DMS 273 (cell line): ENCODE measurements at regions not wholly inside any gene's neighbourhood (a gene's known extent, or its start where the extent isn't known, plus 50 kb on each side); places are given as distances from the start of the nearest gene placed in this dataset.

Source experiments
- DNase-seq: peaks from one replicate; lab custom pipeline; 2025; ENCODE audit not compliant: unreplicated experiment; lab: John Stamatoyannopoulos, UW

DNA sequence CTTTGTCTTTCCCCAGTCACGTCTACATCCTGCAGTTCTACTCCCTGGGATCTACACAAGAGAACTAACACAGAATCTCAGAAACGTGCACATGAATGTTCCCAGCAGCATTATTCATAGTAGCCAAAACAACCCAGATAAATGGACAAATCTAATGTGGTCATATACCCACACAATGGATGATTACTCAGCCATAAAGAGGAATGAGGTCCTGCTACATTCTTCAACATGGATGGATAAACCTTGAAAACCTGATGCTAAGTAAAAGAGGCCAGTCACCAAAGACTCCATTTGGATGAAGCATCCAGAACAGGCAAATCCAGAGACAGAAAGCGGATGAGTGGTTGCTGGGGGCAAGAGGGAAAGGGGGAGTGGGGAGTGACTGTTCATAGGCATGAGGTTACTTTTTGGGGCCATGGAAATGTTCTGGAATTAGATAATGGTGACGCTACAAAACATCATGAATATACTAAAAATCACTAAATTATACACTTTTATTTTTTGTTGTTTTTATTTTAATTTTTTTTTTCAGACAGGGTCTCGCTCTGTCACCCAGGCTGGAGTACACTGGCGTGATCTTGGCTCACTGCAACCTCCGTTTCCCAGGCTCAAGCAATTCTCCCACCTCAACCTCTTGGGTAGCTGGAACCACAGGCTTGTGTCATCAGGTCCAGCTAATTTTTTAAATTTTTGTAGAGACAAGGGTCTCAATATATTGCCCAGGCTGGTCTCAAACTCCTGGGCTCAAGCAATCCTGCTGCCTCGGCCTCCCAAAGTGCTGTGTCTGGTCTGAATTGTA is 50.8 kb upstream of the DSN1 start:
- no peak for DNase-seq

DNA sequence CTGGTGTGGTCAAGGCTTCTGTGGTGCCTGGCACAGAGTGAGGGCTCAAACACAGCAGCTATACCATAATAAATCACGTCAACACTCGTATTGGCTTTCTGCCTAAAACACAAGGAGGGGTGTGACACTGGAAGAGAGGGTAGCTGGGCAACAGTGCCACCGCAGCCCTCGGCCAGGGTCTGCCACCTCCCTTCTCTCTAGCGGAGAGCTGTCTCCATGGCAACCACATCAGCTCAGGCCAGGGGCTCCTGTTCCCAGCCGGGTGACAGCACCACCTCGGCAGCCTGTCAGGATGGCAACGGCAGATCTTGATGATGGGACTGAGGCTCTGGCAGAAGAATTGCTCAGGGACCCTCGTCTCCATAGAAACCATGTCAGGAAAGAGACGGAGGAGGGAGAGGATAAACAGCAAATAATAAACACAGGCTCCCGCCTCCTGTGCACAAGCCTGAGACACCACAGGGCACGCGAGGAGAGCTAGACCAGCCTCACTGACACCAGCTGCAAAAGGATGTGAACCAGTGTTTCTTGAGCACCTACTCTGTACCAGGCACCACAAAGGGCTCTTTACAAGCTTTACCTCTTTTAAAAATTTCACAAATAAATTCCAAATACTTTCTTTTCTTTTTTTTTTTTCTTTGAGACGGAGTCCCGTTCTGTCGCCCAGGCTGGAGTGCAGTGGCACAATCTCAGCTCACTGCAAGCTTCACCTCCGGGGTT is 50.4 kb upstream of the TLDC2 start:
- peak; percentile 71 for DNase-seq
